ENCODE measurements at regions not wholly inside any gene's neighbourhood (a gene's known extent, or its start where the extent isn't known, plus 50 kb on each side); places are given as distances from the start of the nearest gene placed in this dataset.

DNA sequence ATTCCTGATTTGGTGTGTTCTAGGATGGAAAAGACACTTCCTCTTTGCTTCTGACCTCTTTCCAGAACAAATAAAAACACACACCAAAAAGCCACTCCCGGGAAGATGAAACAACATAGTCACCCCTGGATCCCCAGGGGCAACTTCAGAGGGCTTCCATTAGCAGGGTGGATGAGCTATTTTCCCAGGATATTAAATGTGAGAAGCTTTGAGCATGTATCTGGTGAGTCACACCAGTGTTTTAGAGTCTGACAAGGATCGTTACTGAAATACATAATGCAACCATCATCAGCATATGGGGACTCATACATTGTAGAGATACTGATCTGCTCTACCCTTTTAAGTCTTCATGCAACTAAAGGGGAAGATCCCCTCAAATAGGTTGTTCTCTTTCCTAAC lies 115.5 kb upstream of the ZNF438 start:
- TF ChIP-seq, protein P1, sequence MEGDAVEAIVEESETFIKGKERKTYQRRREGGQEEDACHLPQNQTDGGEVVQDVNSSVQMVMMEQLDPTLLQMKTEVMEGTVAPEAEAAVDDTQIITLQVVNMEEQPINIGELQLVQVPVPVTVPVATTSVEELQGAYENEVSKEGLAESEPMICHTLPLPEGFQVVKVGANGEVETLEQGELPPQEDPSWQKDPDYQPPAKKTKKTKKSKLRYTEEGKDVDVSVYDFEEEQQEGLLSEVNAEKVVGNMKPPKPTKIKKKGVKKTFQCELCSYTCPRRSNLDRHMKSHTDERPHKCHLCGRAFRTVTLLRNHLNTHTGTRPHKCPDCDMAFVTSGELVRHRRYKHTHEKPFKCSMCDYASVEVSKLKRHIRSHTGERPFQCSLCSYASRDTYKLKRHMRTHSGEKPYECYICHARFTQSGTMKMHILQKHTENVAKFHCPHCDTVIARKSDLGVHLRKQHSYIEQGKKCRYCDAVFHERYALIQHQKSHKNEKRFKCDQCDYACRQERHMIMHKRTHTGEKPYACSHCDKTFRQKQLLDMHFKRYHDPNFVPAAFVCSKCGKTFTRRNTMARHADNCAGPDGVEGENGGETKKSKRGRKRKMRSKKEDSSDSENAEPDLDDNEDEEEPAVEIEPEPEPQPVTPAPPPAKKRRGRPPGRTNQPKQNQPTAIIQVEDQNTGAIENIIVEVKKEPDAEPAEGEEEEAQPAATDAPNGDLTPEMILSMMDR (IDR thresholded peaks at IDR 0.05) = no peak
- TF ChIP-seq POLR2A (IDR thresholded peaks at IDR 0.05) = no peak

All from uterus (tissue), 2 donors.